Neural cell (in vitro differentiated cells): ENCODE measurements at regions not wholly inside any gene's neighbourhood (a gene's known extent, or its start where the extent isn't known, plus 50 kb on each side); places are given as distances from the start of the nearest gene placed in this dataset.

ENCODE experiments used
- EP300 ChIP-seq: fragments of 450-650 bp; conservative IDR thresholded peaks from 2 replicates; pipeline ENCODE4 v1.6.1; 2014; ENCODE audit warnings: antibody characterized with exemption, mild to moderate bottlenecking, moderate library complexity; ENCODE audit not compliant: poor library complexity, severe bottlenecking
- EZH2 ChIP-seq: fragments of 200-600, 300-800 bp; shearing (Covaris generic), sonication (generic); IDR thresholded peaks from 2 replicates; pipeline ENCODE4 v1.6.1; 2014; ENCODE audit warnings: antibody characterized with exemption, low read length, borderline replicate concordance, mild to moderate bottlenecking; ENCODE audit not compliant: insufficient read depth, poor library complexity, severe bottlenecking
- MXI1 ChIP-seq: fragments of 450-650 bp; conservative IDR thresholded peaks from 2 replicates; pipeline ENCODE4 v1.6.1; 2014; ENCODE audit warnings: antibody characterized with exemption, mild to moderate bottlenecking; ENCODE audit not compliant: poor library complexity, severe bottlenecking
- POLR2AphosphoS5 ChIP-seq: IDR thresholded peaks from 2 replicates; pipeline ENCODE4 v1.6.1; 2012
- REST ChIP-seq: IDR thresholded peaks from 2 replicates; pipeline ENCODE4 v1.6.1; 2012; ENCODE audit warnings: borderline replicate concordance
- SMC3 ChIP-seq: fragments of 450-650 bp; conservative IDR thresholded peaks from 2 replicates; pipeline ENCODE4 v1.6.1; 2014; ENCODE audit warnings: antibody characterized with exemption, mild to moderate bottlenecking, moderate library complexity; ENCODE audit not compliant: poor library complexity
- TAF1 ChIP-seq: IDR thresholded peaks from 2 replicates; pipeline ENCODE4 v1.6.1; 2012; ENCODE audit warnings: low read depth
- TF ChIP-seq, protein P1 (sequence below): fragments of 450-650 bp; IDR thresholded peaks from 2 replicates; pipeline ENCODE4 v1.5.1; 2014; ENCODE audit warnings: antibody characterized with exemption, mild to moderate bottlenecking, moderate library complexity; ENCODE audit not compliant: poor library complexity, severe bottlenecking

- TF ChIP-seq, protein P1, sequence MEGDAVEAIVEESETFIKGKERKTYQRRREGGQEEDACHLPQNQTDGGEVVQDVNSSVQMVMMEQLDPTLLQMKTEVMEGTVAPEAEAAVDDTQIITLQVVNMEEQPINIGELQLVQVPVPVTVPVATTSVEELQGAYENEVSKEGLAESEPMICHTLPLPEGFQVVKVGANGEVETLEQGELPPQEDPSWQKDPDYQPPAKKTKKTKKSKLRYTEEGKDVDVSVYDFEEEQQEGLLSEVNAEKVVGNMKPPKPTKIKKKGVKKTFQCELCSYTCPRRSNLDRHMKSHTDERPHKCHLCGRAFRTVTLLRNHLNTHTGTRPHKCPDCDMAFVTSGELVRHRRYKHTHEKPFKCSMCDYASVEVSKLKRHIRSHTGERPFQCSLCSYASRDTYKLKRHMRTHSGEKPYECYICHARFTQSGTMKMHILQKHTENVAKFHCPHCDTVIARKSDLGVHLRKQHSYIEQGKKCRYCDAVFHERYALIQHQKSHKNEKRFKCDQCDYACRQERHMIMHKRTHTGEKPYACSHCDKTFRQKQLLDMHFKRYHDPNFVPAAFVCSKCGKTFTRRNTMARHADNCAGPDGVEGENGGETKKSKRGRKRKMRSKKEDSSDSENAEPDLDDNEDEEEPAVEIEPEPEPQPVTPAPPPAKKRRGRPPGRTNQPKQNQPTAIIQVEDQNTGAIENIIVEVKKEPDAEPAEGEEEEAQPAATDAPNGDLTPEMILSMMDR = peak; percentile 21
- TF ChIP-seq TAF1 (no peak), EZH2 (no peak), REST (no peak), POLR2AphosphoS5 (no peak), MXI1 (no peak), EP300 (no peak), SMC3 (no peak)
Measured at GRCh38 chr1:88009916-88010315, 674.2 kb upstream of the PKN2 start.
